C4-2B (cell line): ENCODE measurements at regions not wholly inside any gene's neighbourhood (a gene's known extent, or its start where the extent isn't known, plus 50 kb on each side); places are given as distances from the start of the nearest gene placed in this dataset.

Source experiments
- ZFX ChIP-seq: fragments of 450-650 bp; IDR thresholded peaks from 2 replicates; pipeline ENCODE4 v1.6.1; 2017
- TF ChIP-seq, protein P1 (sequence below): fragments of 450-650 bp; conservative IDR thresholded peaks from 2 replicates; pipeline ENCODE4 v1.5.1; 2017; ENCODE audit warnings: mild to moderate bottlenecking

DNA sequence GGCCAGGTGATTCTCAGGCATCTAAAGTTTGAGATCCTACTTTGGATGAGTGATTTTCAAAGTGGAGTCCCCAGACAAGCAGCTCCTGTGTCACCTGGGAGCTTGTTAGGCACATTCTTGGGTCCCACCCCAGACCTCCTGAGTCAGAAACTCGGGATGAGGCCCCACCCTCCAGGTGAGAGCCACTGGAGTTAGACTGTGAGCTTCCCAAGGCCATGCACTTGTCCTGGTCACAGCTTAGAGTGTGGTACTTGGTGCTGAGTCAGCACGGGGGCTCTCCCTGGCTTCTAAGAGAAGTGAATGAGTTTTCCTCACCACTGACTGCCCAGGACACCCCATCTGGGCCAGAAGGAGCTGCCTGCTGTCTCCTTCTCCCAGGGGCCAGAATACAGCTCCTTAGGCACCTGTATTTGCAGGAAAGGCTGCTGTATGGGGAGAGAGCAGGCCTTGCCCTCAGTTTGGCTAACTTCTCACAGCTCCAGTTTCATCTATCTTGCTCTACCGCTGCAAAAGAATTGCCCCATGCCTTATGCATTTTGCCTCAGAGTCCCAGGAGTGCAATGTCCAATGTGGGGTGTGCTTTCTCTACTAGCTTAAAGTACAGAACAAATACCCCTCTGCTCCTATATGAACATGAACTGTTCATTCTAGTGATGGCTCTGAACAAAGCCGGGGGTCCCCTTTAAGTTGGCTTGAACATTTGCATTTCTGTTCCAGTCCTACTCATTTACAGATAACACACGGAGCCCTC, 98.1 kb downstream of the PSMG1 start:
- TF ChIP-seq, protein P1, sequence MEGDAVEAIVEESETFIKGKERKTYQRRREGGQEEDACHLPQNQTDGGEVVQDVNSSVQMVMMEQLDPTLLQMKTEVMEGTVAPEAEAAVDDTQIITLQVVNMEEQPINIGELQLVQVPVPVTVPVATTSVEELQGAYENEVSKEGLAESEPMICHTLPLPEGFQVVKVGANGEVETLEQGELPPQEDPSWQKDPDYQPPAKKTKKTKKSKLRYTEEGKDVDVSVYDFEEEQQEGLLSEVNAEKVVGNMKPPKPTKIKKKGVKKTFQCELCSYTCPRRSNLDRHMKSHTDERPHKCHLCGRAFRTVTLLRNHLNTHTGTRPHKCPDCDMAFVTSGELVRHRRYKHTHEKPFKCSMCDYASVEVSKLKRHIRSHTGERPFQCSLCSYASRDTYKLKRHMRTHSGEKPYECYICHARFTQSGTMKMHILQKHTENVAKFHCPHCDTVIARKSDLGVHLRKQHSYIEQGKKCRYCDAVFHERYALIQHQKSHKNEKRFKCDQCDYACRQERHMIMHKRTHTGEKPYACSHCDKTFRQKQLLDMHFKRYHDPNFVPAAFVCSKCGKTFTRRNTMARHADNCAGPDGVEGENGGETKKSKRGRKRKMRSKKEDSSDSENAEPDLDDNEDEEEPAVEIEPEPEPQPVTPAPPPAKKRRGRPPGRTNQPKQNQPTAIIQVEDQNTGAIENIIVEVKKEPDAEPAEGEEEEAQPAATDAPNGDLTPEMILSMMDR, result no peak
- no peak for TF ChIP-seq ZFX
